Pancreas (tissue), 10 donors: ENCODE measurements at regions not wholly inside any gene's neighbourhood (a gene's known extent, or its start where the extent isn't known, plus 50 kb on each side); places are given as distances from the start of the nearest gene placed in this dataset.
"Not testable (repeated sequence)": the region's sequence is repeated elsewhere in the genome, so short reads cannot be mapped to it uniquely, and the experiment has no call there.

Experiments used
- ATAC-seq, 4 donors: fragments of 200-7000 bp; cut with Tn5 transposase; one replicate each; pipeline versions ENCODE4 v1.8.0 to v1.9.1; 2020; ENCODE audit warnings: mild to moderate bottlenecking in 4 of 4, moderate library complexity in 4 of 4
- DNase-seq, 6 donors: peaks; one replicate each; pipeline ENCODE4 v3.0.0-alpha.2; 2020
- FAIRE-seq: peaks from 2 replicates; lab custom pipeline; 2012; peaks lifted over from hg19 to GRCh38; lab: Jason Lieb, UNC
- H3K27ac ChIP-seq, 4 donors: fragments of 200-600 bp; sonication (generic); 1 replicate in 3 of 4; 2 replicates in 1 of 4; pipeline versions ENCODE4 v1.5.0 to v1.8.0; 2020
- H3K27me3 ChIP-seq, 4 donors: fragments of 200-600 bp; one replicate each; pipeline ENCODE4 v1.8.0; 2021
- H3K36me3 ChIP-seq, 3 donors: fragments of 200-600 bp; sonication (generic) in 1 of 3; one replicate each; pipeline versions ENCODE4 v1.5.0 to v1.8.0; 2020 to 2021
- H3K4me1 ChIP-seq, 3 donors: fragments of 200-600 bp; one replicate each; pipeline ENCODE4 v1.8.0; 2021
- H3K4me3 ChIP-seq, 4 donors: fragments of 200-600 bp; sonication (generic) in 2 of 4; one replicate each; pipeline versions ENCODE4 v1.5.0 to v1.8.0; 2020 to 2021
- H3K9me3 ChIP-seq, 4 donors: fragments of 200-600 bp; one replicate each; pipeline ENCODE4 v1.8.0; 2021
- WGBS, 2 donors: extraction: QIAGEN DNeasy Blood & Tissue Kit; methylation state at CpG; one replicate each; pipeline ENCODE4 v1.1.7; 2013; 5-methylcytosine and 5-hydroxymethylcytosine counted together
- intact Hi-C, 3 donors: fragments of 100-400 bp; cut with DNase I; formaldehyde crosslinking; loops; one replicate each; pipeline versions ENCODE4 v1.11.1 to v1.14.2; 2022
- TF ChIP-seq, protein P1 (sequence below), 4 donors: fragments of 200-600 bp; sonication (generic) in 3 of 4; IDR thresholded peaks; one replicate each; pipeline versions ENCODE4 v1.5.0 to v1.8.0; 2021; ENCODE audit warnings: antibody characterized with exemption in 4 of 4
- donor health status: healthy with polysubstance abuse.
- donor health status: DM: no; HTN: no; CAD: no; lungs with moderate emphysema.
- donor health status: DM: no; HTN: no; CAD: no.
- donor health status: control.
- donor health status: control.
- donor health status: Bipolar disorder and iron deficiency.
- donor health status: DM: yes; HTN: yes; CAD: no.
- donor health status: DM: no; HTN: no; CAD: no.
- donor health status: DM: no; HTN: no; CAD: no.
- donor health status: DM: yes; HTN: yes; CAD: no.

DNA sequence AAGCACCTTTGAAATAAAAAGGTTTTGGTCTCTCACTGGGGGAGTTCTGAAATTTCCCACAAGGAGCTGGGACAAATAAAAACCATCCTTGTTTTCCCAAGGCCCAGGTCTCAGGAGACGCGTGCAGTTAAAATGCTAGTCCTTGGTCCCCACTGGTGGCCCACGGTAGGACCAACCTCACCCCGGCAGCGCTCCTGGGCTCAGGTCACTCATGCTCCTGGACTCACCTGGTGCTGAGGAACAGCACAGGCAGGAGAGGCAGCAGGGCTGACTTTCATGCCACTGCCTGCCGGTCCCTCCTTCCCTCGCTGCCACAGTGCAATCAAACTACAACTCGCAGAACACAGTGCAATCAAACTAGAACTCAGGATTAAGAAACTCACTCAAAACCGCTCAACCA is 356.8 kb upstream of the CCDC179 start:
- Histone ChIP-seq H3K4me3 (no peak overlapping the region), H3K4me1 (no peaks in the 10 kb centered on the region), H3K27ac (no peak overlapping the region), H3K9me3 (no peaks in the 10 kb centered on the region), H3K36me3 (no peaks in the 10 kb centered on the region), H3K27me3 (no peaks in the 10 kb centered on the region)
- WGBS, 2 donors = 88 to 94% methylated on average over 9 of the region's 9 CpGs
- FAIRE-seq = no peak
- ATAC-seq = no peak
- intact Hi-C loops = no loop called here
- TF ChIP-seq, protein P1, sequence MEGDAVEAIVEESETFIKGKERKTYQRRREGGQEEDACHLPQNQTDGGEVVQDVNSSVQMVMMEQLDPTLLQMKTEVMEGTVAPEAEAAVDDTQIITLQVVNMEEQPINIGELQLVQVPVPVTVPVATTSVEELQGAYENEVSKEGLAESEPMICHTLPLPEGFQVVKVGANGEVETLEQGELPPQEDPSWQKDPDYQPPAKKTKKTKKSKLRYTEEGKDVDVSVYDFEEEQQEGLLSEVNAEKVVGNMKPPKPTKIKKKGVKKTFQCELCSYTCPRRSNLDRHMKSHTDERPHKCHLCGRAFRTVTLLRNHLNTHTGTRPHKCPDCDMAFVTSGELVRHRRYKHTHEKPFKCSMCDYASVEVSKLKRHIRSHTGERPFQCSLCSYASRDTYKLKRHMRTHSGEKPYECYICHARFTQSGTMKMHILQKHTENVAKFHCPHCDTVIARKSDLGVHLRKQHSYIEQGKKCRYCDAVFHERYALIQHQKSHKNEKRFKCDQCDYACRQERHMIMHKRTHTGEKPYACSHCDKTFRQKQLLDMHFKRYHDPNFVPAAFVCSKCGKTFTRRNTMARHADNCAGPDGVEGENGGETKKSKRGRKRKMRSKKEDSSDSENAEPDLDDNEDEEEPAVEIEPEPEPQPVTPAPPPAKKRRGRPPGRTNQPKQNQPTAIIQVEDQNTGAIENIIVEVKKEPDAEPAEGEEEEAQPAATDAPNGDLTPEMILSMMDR (IDR thresholded peaks at IDR 0.05) = no peak
- peak in 1 of 6 donors; percentile 31 for DNase-seq

DNA sequence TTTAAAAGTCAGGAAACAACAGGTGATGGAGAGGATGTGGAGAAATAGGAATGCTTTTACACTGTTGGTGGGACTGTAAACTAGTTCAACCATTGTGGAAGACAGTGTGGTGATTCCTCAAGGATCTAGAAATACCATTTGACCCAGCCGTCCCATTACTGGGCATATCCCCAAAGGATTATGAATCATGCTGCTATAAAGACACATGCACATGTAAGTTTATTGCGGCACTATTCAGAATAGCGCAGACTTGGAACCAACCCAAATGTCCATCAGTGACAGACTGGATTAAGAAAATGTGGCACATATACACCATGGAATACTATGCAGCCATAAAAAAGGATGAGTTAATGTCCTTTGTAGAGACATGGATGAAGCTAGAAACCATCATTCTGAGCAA is 359.8 kb upstream of the CCDC179 start:
- FAIRE-seq, H3K27me3 ChIP-seq, H3K4me1 ChIP-seq, ATAC-seq, H3K9me3 ChIP-seq, H3K36me3 ChIP-seq, DNase-seq, H3K4me3 ChIP-seq, intact Hi-C loops, H3K27ac ChIP-seq: not testable (repeated sequence)
- WGBS, 2 donors = 85 to 86% methylated on average over 3 of the region's 3 CpGs

- intact Hi-C loops = no loop called here
- H3K36me3 ChIP-seq = no peaks in the 10 kb centered on the region
- H3K4me3 ChIP-seq = no peak overlapping the region
- TF ChIP-seq, protein P1 (IDR thresholded peaks at IDR 0.05) = no peak
- ATAC-seq (no peak), DNase-seq (no peak), FAIRE-seq (no peak)
- H3K9me3 ChIP-seq = no peaks in the 10 kb centered on the region
- H3K4me1 ChIP-seq = no peaks in the 10 kb centered on the region
- H3K27ac ChIP-seq = no peak overlapping the region
- H3K27me3 ChIP-seq = no peaks in the 10 kb centered on the region
Measured at GRCh38 chr11:23221366-23221765, 361.1 kb upstream of the CCDC179 start.

- TF ChIP-seq, protein P1 (IDR thresholded peaks at IDR 0.05) = no peak
- 50 to 52% methylated on average over 5 of the region's 5 CpGs for WGBS, 2 donors
- Histone ChIP-seq H3K4me1 (no peaks in the 10 kb centered on the region), H3K27me3 (no peaks in the 10 kb centered on the region), H3K9me3 (no peaks in the 10 kb centered on the region), H3K36me3 (no peaks in the 10 kb centered on the region), H3K4me3 (no peak overlapping the region), H3K27ac (no peak overlapping the region)
- intact Hi-C loops = no loop called here
- DNase-seq (no peak), ATAC-seq (no peak), FAIRE-seq (no peak)
Measured at GRCh38 chr11:23226331-23227077, 366.2 kb upstream of the CCDC179 start.

DNA sequence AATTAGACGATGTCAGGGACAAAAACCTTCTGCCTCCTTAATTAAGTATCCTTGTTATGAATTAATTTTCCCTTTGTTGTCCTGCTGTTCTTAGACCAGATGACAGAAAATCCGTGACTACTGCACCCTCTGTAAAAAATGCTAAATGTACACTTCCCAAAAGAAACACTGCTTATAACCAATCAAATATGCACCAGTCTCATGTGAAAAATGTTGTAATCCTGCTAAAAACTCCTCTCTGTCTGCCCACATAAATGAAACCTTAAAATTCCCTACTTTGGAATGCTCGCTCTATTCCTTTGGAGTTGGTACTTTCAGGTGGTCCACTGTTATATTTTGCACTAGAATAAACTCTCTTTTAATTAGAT is 366.8 kb upstream of the CCDC179 start:
- FAIRE-seq = no peak
- H3K27ac ChIP-seq = no peak overlapping the region
- DNase-seq = no peak
- intact Hi-C loops = no loop called here
- H3K4me1 ChIP-seq = no peaks in the 10 kb centered on the region
- no peaks in the 10 kb centered on the region for H3K36me3 ChIP-seq
- H3K27me3 ChIP-seq = no peaks in the 10 kb centered on the region
- H3K4me3 ChIP-seq = no peak overlapping the region
- ATAC-seq = no peak
- TF ChIP-seq, protein P1 (IDR thresholded peaks at IDR 0.05) = no peak
- WGBS, 2 donors = 32 to 34% methylated on average over 3 of the region's 3 CpGs
- H3K9me3 ChIP-seq = no peaks in the 10 kb centered on the region
